Neutrophil (primary cell): ENCODE measurements at regions not wholly inside any gene's neighbourhood (a gene's known extent, or its start where the extent isn't known, plus 50 kb on each side); places are given as distances from the start of the nearest gene placed in this dataset.

Experiments used
- H3K27ac ChIP-seq: fragments of 200-600 bp; sonication (generic); 2 replicates; pipeline ENCODE4 v1.5.1; 2016; ENCODE audit warnings: mild to moderate bottlenecking, moderate library complexity
- H3K27me3 ChIP-seq: fragments of 200-600 bp; sonication (generic); 2 replicates; pipeline ENCODE4 v1.6.0; 2016; ENCODE audit warnings: mild to moderate bottlenecking
- H3K36me3 ChIP-seq: fragments of 200-600 bp; sonication (generic); 2 replicates; pipeline ENCODE4 v1.5.1; 2017
- H3K4me1 ChIP-seq, 2 experiments: fragments of 200-600 bp in 1 of 2; sonication (generic) in 1 of 2; 1 replicate in 1 of 2; 2 replicates in 1 of 2; pipeline versions ENCODE4 v1.5.1 to v1.6.1; 2013 to 2016; ENCODE audit warnings: low read depth in 1 of 2, low read length in 1 of 2, mild to moderate bottlenecking in 1 of 2, moderate library complexity in 1 of 2; ENCODE audit not compliant: control insufficient read depth in 1 of 2, insufficient read depth in 1 of 2
- H3K4me3 ChIP-seq, 2 experiments: fragments of 200-600 bp in 1 of 2; sonication (generic) in 1 of 2; 1 replicate in 1 of 2; 2 replicates in 1 of 2; pipeline ENCODE4 v1.5.1; 2013 to 2016; ENCODE audit warnings: low read depth in 1 of 2, low read length in 1 of 2, mild to moderate bottlenecking in 1 of 2, moderate library complexity in 1 of 2
- H3K9me3 ChIP-seq: fragments of 200-600 bp; sonication (generic); 2 replicates; pipeline ENCODE4 v1.5.1; 2016
- CTCF ChIP-seq: fragments of 200-600 bp; sonication (generic); IDR thresholded peaks from 2 replicates; pipeline ENCODE4 v1.5.1; 2016; ENCODE audit warnings: antibody characterized with exemption

GRCh38 chr18:38826247-38826646, 1260.6 kb upstream of the CELF4 start:
- no peaks in the 10 kb centered on the region for H3K36me3 ChIP-seq
- TF ChIP-seq CTCF, result no peak

GRCh38 chr18:38811209-38811608, 1245.6 kb upstream of the CELF4 start:
- H3K27me3 ChIP-seq, result no peaks in the 10 kb centered on the region
- no peaks in the 10 kb centered on the region for H3K9me3 ChIP-seq
- no peaks in the 10 kb centered on the region for H3K36me3 ChIP-seq
- H3K27ac ChIP-seq, result no peak overlapping the region
- no peaks in the 10 kb centered on the region for H3K4me1 ChIP-seq
- no peak overlapping the region for H3K4me3 ChIP-seq
- no peak for TF ChIP-seq CTCF

More at GRCh38 chr18:38826247-38826646, 1260.6 kb upstream of the CELF4 start:
- Histone ChIP-seq H3K9me3 (no peaks in the 10 kb centered on the region), H3K4me1 (no peaks in the 10 kb centered on the region), H3K4me3 (no peak overlapping the region), H3K27ac (no peak overlapping the region), H3K27me3 (no peaks in the 10 kb centered on the region)

DNA sequence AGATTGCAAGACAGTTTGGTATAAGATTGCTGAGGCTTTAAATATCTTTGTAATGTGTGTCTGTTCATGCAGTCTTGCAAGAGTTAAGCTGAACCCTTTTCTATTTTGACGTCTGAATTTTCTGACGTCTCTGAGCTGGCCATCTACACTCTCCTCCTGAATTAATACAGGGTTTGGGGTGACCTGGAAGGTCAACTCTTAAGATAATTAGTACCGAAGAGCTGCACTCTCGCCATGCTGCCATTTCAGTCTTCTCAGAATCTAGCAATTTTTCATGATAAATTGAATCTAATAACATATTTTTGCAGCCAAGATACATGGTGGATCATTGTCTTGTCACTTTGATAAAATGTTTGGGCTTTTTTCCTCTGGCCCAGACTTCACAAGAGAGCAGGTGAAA, 1245.2 kb upstream of the CELF4 start:
- no peak for TF ChIP-seq CTCF
- H3K4me1 ChIP-seq, result no peaks in the 10 kb centered on the region
- no peaks in the 10 kb centered on the region for H3K36me3 ChIP-seq
- no peak overlapping the region for H3K27ac ChIP-seq
- H3K4me3 ChIP-seq, result no peak overlapping the region
- no peaks in the 10 kb centered on the region for H3K27me3 ChIP-seq
- H3K9me3 ChIP-seq, result no peaks in the 10 kb centered on the region

GRCh38 chr18:38807915-38808314, 1242.3 kb upstream of the CELF4 start:
- Histone ChIP-seq H3K4me3 (no peak overlapping the region), H3K4me1 (no peaks in the 10 kb centered on the region), H3K36me3 (no peaks in the 10 kb centered on the region), H3K27ac (no peak overlapping the region), H3K27me3 (no peaks in the 10 kb centered on the region), H3K9me3 (no peaks in the 10 kb centered on the region)
- no peak for TF ChIP-seq CTCF

- H3K9me3 ChIP-seq, result no peaks in the 10 kb centered on the region
- no peaks in the 10 kb centered on the region for H3K36me3 ChIP-seq
- no peaks in the 10 kb centered on the region for H3K4me1 ChIP-seq
- no peak overlapping the region for H3K27ac ChIP-seq
- no peaks in the 10 kb centered on the region for H3K27me3 ChIP-seq
- no peak for TF ChIP-seq CTCF
- H3K4me3 ChIP-seq, result no peak overlapping the region
These were observed 1239.7 kb upstream of the CELF4 start for GRCh38 chr18:38805256-38805655.

DNA sequence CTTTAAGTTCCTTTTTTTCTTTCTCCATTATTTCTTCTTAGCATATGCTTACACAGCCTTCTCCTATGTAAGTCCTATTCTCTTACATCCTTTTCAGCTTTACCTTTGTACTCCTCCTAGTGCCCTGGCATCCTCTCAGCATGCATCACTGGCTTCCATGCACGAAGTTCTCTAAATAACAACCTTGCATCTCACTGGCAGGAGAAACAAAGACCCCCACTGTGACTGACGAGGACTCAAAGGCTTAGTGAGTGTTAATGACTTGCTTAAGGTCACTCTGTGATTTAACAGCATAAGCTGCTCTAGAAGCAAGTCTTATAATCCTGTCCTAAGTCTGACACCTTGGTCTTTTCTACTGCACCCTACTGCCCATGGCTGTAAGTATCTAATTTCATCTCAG, 1236.0 kb upstream of the CELF4 start:
- Histone ChIP-seq H3K27ac (no peak overlapping the region), H3K4me1 (no peaks in the 10 kb centered on the region), H3K36me3 (no peaks in the 10 kb centered on the region), H3K4me3 (no peak overlapping the region), H3K27me3 (no peaks in the 10 kb centered on the region), H3K9me3 (no peaks in the 10 kb centered on the region)
- TF ChIP-seq CTCF, result no peak
